ENCODE measurements at regions not wholly inside any gene's neighbourhood (a gene's known extent, or its start where the extent isn't known, plus 50 kb on each side); places are given as distances from the start of the nearest gene placed in this dataset.

GRCh38 chr6:156400487-156400886 is 376.7 kb upstream of the ARID1B start:
- no peak for FAIRE-seq

GRCh38 chr6:156398966-156399365 is 378.2 kb upstream of the ARID1B start:
- FAIRE-seq, result no peak

DNA sequence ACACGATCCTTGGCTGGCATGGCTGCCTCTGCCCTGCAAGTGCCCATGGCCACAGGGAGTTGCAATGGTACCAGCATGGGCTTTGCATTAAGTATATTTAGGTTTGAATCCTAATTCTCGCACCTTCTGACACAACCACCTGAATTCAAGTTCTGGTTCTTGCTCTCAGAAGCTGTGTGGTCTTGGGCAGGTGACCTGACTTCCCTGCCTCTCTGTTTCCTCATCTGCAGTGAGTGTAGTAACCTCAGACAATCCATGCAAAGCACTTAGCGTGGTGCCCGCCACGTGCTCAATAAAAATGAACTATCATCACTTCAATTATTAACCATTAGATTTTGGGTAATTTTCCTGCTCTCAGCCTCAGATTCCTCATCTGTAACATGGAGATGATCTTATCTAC is 378.8 kb upstream of the ARID1B start:
- no peak for FAIRE-seq

DNA sequence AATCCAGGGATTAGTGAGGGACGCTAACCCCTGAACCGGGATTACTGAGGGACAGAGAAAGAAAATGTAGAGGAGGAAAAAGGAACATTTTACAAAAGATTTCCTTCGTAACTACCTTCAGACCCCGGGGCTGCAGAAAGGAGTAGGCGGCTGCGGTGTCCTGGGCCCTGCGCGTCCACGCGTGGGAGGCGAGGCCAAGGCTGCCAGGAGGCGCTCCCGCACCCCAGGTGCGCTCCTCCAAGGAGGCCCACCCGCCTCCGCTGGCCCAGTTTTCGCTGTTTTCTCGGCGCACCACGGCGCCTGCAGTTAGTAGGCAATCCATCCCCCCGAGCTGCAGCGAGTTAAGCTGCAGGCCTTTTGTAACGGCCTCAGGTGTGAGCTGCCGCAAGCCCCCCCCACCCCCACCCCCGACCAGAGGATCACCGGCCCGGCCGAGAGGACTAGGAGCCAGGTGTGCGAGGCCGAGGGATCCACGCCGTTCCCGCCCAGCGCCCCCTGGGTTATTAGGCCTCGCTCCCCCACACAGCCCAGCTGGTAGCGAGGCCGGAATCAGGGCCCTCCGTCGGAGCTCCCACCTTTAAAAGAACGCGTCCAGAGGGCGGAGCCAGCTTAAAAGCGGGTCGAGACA is 380.3 kb upstream of the ARID1B start:
- FAIRE-seq, result no peak

DNA sequence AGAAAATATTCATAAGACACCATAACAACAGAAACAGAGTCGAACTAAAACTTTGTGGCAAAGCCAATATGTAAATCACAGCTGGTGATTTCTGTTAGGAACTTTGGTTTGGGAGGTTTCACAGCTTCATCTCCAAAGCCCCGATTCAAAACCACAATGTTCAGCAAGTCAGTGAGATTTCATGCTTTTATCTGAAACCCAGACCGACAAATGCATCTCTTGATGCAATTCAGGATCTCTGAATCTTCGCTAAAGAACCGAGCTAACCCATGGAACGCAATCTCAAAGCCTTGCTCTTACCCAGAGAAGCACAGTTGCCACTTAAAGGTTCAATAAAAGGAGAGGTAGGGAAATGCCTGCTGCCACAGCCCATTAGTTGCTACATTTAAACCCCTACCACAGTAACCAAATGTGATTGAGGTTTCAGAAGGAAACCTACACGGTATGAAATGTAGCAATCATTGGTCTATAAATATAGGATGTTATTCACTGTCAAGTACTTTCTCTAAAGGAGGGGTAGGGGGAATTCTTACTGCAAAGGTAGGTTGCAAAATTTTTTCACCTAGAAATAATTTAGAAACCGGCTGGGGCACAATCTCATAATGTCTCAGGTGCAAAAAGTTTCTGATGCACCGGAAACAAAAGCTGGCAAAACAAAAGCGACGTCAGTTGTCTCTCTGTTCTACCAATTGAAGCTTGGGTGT is 381.0 kb upstream of the ARID1B start:
- no peak for FAIRE-seq

- FAIRE-seq, result no peak
Observed at GRCh38 chr6:156395276-156395675, 381.9 kb upstream of the ARID1B start.

DNA sequence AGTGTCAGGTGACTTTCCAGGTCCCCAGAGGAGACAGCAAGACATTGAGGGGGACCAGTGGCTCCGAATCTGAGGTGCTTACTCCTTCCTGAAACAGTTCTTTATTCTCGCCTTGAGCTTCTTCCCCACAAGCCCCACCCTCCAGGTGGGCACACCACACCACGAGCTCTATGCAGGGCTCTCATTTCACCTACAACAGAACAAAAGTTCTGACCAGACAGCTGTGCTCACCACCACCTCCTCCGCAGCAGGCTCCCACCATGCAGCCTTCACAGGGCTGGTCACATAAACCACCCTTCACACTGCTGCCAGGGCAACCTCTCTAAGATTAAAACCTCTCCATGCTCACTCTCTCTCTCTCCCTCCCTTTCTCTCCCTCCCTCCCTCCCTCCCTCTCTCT is 384.5 kb upstream of the ARID1B start:
- FAIRE-seq, result no peak

GRCh38 chr6:156391977-156392376 is 385.2 kb upstream of the ARID1B start:
- FAIRE-seq, result no peak

DNA sequence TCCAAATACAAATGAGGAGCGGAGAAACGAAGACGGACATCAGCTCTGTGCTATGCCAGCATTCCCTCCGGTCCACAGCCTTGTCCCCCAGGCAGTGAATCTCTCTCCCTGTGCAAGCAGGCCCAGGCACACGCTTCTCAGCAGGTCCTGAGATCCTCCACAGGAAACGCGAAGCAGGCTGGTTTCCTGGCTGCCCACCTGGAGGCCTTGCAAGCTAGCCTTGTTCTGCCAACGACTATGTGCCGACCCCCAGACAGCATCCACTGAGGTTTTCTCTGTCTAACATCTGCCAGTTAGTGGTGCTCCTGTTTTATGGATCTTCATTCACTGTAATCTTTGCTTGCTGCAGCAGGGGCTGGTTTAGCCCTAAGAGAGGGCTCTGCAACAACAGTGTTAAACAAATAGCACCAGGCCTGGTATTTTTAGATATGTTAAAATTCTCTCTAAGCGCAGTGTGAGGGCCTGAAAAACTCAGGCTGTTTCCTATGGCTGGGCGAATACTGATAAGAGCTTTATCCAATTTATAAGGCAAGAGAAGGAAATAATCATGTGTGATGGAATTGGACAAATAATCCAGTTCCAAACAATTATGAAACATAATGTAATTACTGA is 386.0 kb upstream of the ARID1B start:
- FAIRE-seq, result no peak

DNA sequence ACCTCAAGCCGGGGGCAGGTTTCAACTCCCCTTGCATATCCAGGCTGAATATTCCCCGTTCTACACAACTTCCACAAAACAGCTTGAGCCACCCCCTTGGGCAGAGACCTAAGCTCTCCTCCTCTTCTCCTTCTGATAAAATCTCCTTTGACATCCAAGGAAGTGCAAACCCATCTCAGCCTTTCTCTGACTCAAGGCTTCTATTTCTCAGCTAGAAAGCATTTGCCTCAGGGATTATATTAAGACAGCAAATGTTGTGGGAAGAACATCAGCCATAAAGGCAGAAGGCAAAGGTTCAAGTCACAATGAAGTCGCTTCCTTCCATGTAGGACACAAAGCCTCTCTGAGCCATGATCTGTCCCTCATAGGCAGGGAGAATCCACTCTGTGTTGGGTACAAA is 386.6 kb upstream of the ARID1B start:
- FAIRE-seq, result no peak

- FAIRE-seq, result no peak
Observed at GRCh38 chr6:156389296-156389695, 387.9 kb upstream of the ARID1B start.

DNA sequence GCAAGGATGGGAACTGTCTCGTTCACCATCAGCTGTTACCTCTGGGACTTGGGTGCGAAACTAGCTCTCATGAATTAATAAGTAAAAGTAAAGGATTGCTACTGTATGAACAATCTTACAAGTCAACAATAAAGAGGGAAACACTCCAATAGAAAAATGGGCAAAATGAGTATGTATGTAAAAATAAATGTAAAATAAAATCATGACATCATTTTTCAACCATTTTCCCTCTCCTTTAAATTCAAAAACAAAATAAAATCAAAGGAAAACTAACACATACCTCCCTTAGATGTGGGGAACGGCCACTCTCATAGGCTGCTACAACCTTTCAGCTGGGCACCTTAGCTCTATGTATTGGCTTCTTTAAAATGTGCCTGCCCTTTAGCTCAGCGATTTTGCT is 389.7 kb upstream of the ARID1B start:
- no peak for FAIRE-seq

DNA sequence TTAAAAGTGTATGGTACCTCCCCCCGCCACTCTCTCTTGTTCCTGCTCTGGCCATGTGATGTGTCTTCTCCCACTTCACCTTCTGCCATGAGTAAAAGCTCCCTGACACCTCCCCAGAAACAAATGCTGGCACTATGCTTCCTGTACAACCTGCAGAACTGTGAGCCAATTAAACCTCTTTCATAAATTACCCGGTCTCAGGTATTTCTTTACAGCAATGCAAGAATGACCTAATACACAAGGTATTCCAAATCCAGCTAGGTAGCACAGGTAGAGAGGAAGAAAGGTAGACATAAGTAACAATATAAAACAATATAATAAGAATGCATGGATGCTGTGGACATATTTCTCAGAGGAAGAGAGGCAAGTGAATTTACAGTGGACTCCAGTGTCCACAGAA is 394.1 kb upstream of the ARID1B start:
- no peak for FAIRE-seq

- FAIRE-seq, result peak; percentile 9
Observed at GRCh38 chr6:156379392-156380289, 397.5 kb upstream of the ARID1B start.

DNA sequence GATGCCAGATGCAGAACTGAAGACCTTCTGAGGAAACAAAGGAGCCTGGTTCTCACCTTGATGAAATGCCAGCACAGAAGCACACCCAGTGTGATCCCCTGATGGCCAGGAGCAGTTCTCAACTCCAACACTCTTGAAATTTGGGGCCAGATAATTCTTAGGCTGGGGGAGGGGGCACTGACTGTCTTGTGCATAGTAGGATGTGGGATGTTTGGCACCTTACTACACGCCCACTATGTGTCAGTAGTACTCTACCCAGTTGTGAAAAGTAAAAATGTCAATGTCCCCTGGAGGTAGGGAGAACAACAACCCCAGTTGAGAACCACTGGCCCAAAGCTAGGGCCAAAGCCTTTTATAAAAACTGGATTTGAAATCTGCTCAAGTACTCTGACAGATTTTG is 398.3 kb upstream of the ARID1B start:
- no peak for FAIRE-seq

DNA sequence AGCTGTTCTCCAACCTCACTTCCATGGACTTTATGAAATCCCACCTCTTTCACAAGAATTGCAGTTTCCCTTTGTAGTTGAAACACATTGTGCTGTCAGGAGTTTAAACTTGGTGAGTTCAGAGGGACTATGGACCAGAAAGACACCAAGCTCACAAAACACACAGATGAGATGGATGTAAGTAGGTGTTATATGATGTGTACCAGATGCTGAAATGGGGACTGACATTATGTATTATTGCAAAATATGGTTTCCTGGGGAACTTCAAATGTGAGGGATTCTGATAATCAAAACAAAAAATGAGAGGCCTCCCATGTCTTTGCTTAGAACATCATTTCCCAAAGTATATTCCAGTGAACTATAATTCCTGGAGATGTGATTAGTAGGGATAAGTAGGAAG is 401.1 kb upstream of the ARID1B start:
- FAIRE-seq, result no peak

DNA sequence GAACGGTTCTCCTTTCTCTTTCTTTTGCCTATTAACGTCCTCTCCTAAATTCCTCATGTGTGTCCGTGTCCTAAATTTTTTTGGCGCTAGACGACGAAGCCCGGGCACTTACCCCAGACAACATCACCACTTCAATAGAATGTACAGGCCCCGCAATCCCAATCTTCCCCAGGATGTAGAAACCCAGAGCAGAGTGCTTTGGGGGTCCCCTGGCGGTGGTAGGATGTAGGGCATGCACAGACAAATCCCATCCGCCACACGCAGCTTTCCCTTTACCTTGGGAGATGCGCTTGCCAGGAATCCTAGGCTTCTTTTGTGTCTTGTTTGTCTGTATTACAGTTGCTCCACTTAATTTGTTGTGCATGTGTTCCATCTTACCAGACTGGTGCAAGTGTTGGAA is 417.3 kb upstream of the ARID1B start:
- FAIRE-seq, result no peak

DNA sequence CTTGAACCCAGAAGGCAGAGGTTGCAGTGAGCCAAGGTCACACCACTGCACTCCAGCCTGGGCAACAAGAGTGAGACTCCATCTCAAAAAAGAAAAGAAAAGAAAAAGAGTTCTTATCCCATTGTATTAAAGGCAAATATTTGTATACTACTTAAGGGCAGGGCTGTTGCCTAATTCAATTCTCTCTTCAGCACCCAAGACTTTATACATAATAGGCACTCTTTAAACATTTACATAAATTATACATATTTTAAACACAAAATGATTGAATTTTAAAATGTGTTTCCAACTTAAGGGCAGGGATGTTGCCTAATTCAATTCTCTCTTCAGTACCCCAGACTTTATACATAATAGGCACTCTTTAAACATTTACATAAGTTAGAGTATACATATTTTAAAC is 424.3 kb upstream of the ARID1B start:
- FAIRE-seq, result no peak

DNA sequence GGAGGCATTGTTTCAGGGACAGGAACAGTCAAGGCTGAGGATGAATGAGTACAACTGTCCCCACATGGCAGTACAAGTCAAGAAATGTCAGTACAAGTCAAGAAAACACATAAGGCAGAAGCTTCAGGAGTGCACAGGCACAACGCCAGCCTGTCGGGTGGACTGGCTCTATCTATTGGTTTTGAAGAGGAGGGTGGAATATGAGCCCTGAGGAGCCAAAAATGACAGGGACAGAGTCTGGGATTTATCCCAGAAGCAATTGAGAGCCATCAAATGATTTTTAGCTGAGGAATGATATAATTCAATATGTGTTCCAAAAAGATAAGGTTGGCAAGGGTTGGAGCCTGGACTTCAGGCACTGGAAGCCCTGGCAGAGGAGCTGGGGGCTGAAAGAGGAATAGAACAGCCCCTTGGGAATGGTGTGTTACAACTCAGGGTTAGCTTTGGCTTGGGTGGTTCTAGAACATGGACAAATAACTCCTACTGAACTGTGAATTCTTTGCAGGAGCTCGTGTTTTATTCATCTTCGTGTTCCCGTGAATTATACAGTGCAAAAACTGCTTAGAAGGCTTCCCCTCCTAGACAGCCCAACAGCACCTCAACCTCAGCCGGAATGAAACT is 425.7 kb upstream of the ARID1B start:
- no peak for FAIRE-seq

DNA sequence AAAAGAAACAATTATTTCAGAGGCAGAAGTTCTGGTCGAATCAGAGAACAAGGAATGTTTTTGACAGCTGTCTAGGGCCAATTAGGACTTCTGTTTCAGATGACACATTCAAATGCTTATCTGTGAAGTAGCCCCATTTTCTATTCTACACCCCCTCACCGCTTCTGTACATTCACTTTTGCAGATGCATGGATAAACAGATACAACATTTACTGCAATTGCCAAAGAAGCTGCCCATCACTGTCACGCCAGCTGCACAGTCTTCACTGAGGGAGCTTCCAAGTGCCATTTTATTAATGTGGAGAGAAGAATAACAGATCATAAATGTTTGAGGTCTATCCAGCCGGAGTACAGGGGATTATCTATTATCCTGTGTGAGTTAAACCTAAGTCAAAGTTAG is 426.8 kb upstream of the ARID1B start:
- FAIRE-seq, result no peak

- no peak for FAIRE-seq
Observed at GRCh38 chr6:156348849-156349248, 428.3 kb upstream of the ARID1B start.

GRCh38 chr6:156348424-156348823 is 428.8 kb upstream of the ARID1B start:
- FAIRE-seq, result no peak

GRCh38 chr6:156347656-156348055 is 429.5 kb upstream of the ARID1B start:
- no peak for FAIRE-seq

Measured in islet of Langerhans (tissue), 1 donor.